C4-2B (cell line): ENCODE measurements at regions not wholly inside any gene's neighbourhood (a gene's known extent, or its start where the extent isn't known, plus 50 kb on each side); places are given as distances from the start of the nearest gene placed in this dataset.

Experiments used
- ZFX ChIP-seq: fragments of 450-650 bp; IDR thresholded peaks from 2 replicates; pipeline ENCODE4 v1.6.1; 2017
- TF ChIP-seq, protein P1 (sequence below): fragments of 450-650 bp; conservative IDR thresholded peaks from 2 replicates; pipeline ENCODE4 v1.5.1; 2017; ENCODE audit warnings: mild to moderate bottlenecking

GRCh38 chrX:107556967-107557366 is 71.3 kb upstream of the PRPS1 start:
- TF ChIP-seq, protein P1, sequence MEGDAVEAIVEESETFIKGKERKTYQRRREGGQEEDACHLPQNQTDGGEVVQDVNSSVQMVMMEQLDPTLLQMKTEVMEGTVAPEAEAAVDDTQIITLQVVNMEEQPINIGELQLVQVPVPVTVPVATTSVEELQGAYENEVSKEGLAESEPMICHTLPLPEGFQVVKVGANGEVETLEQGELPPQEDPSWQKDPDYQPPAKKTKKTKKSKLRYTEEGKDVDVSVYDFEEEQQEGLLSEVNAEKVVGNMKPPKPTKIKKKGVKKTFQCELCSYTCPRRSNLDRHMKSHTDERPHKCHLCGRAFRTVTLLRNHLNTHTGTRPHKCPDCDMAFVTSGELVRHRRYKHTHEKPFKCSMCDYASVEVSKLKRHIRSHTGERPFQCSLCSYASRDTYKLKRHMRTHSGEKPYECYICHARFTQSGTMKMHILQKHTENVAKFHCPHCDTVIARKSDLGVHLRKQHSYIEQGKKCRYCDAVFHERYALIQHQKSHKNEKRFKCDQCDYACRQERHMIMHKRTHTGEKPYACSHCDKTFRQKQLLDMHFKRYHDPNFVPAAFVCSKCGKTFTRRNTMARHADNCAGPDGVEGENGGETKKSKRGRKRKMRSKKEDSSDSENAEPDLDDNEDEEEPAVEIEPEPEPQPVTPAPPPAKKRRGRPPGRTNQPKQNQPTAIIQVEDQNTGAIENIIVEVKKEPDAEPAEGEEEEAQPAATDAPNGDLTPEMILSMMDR, result no peak
- TF ChIP-seq ZFX, result no peak
